ENCODE measurements at regions not wholly inside any gene's neighbourhood (a gene's known extent, or its start where the extent isn't known, plus 50 kb on each side); places are given as distances from the start of the nearest gene placed in this dataset.
A peak's percentile ranks its signal among the peaks of the same experiment; 100 is the strongest.

GRCh38 chr1:104856518-104856917 is 1106.8 kb downstream of the AMY1C start:
- no peak for FAIRE-seq

- no peak for FAIRE-seq
These were observed 1119.1 kb downstream of the AMY1C start for GRCh38 chr1:104868794-104869193.

GRCh38 chr1:104874044-104874443 is 1124.3 kb downstream of the AMY1C start:
- FAIRE-seq = no peak

- FAIRE-seq = no peak
These were observed 1128.7 kb downstream of the AMY1C start for GRCh38 chr1:104878203-104878909.

GRCh38 chr1:104884939-104885338 is 1135.2 kb downstream of the AMY1C start:
- no peak for FAIRE-seq

GRCh38 chr1:104905322-104905721 is 1155.6 kb downstream of the AMY1C start:
- no peak for FAIRE-seq

- FAIRE-seq = no peak
These were observed 1156.4 kb downstream of the AMY1C start for GRCh38 chr1:104906141-104906540.

GRCh38 chr1:104919188-104919587 is 1169.5 kb downstream of the AMY1C start:
- FAIRE-seq = no peak

- no peak for FAIRE-seq
These were observed 1171.8 kb downstream of the AMY1C start for GRCh38 chr1:104921525-104921924.

GRCh38 chr1:104923075-104923474 is 1173.4 kb downstream of the AMY1C start:
- no peak for FAIRE-seq

- FAIRE-seq = no peak
These were observed 1179.6 kb downstream of the AMY1C start for GRCh38 chr1:104929280-104929679.

GRCh38 chr1:104932030-104932915 is 1182.6 kb downstream of the AMY1C start:
- no peak for FAIRE-seq

- no peak for FAIRE-seq
These were observed 1183.4 kb downstream of the AMY1C start for GRCh38 chr1:104932949-104933679.

- no peak for FAIRE-seq
These were observed 1184.1 kb downstream of the AMY1C start for GRCh38 chr1:104933846-104934245.

GRCh38 chr1:104945406-104945805 is 1195.7 kb downstream of the AMY1C start:
- no peak for FAIRE-seq

- no peak for FAIRE-seq
These were observed 1197.0 kb downstream of the AMY1C start for GRCh38 chr1:104946558-104947210.

GRCh38 chr1:104953555-104953954 is 1203.9 kb downstream of the AMY1C start:
- peak; percentile 21 for FAIRE-seq

- FAIRE-seq = no peak
These were observed 1223.8 kb downstream of the AMY1C start for GRCh38 chr1:104973516-104973915.

GRCh38 chr1:104979651-104980050 is 1230.0 kb downstream of the AMY1C start:
- FAIRE-seq = no peak

GRCh38 chr1:104987210-104987609 is 1237.5 kb downstream of the AMY1C start:
- no peak for FAIRE-seq

- FAIRE-seq = peak; percentile 72
These were observed 1239.3 kb downstream of the AMY1C start for GRCh38 chr1:104989012-104989411.

GRCh38 chr1:104991702-104992101 is 1242.0 kb downstream of the AMY1C start:
- no peak for FAIRE-seq

- FAIRE-seq = no peak
These were observed 1251.1 kb downstream of the AMY1C start for GRCh38 chr1:105000793-105001192.
